GM12878 (cell line): ENCODE measurements at regions not wholly inside any gene's neighbourhood (a gene's known extent, or its start where the extent isn't known, plus 50 kb on each side); places are given as distances from the start of the nearest gene placed in this dataset.

Source experiments
- ATAC-seq: fragments of 200-7000 bp; cut with Tn5 transposase; 3 replicates; pipeline ENCODE4 v1.9.1; 2020; ENCODE audit warnings: mild to moderate bottlenecking, moderate library complexity
- BruUV-seq: library from RNA; stranded (reverse); fragments of 400-500 nt; replicated peaks from 2 replicates; lab custom pipeline; 2021; lab: Mats Ljungman, UMichigan
- CTCF ChIA-PET: fragments of 300-600 bp; sonication (Branson Sonifier 250); formaldehyde crosslinking; extraction: SDS; loops from one replicate; lab custom pipeline; 2021; ENCODE audit warnings: inconsistent platforms; lab: Yijun Ruan, JAX
- POLR2A ChIA-PET: fragments of 350-600 bp; formaldehyde crosslinking; extraction: SDS; loops from one replicate; lab custom pipeline; 2021; ENCODE audit warnings: inconsistent platforms; lab: Charles Lee
- RAD21 ChIA-PET: fragments of 300-600 bp; sonication (Branson Sonifier 250); formaldehyde crosslinking; loops from one replicate; lab custom pipeline; 2023; ENCODE audit warnings: antibody characterized with exemption; ENCODE audit not compliant: unreplicated experiment; lab: Charles Lee
- SMC1A ChIA-PET: fragments of 300-600 bp; sonication (Branson Sonifier 250); formaldehyde crosslinking; loops from one replicate; lab custom pipeline; 2023; ENCODE audit not compliant: unreplicated experiment, uncharacterized antibody; lab: Charles Lee
- DNase-seq: peaks from one replicate; pipeline ENCODE4 v3.0.0-alpha.2; 2011; ENCODE audit warnings: low read depth, low spot score
- FAIRE-seq: peaks from 3 replicates; lab custom pipeline; 2011; peaks lifted over from hg19 to GRCh38; lab: Jason Lieb, UNC
- H2AFZ ChIP-seq: 2 replicates; pipeline ENCODE4 v1.6.0; 2011; ENCODE audit warnings: low read depth, low read length, control low read depth; ENCODE audit not compliant: control insufficient read depth
- H3K27ac ChIP-seq: 2 replicates; pipeline ENCODE4 v1.5.1; 2011; ENCODE audit warnings: control low read depth; ENCODE audit not compliant: control insufficient read depth, insufficient read depth
- H3K27me3 ChIP-seq, 2 experiments: replicated peaks in 1 of 2; 2 replicates each; pipeline versions ENCODE4 v1.6.0 to v1.6.1; 2011; ENCODE audit warnings: low read length in 1 of 2; ENCODE audit not compliant: control insufficient read depth in 2 of 2, insufficient read depth in 2 of 2
- H3K36me3 ChIP-seq, 2 experiments: 2 replicates each; pipeline ENCODE4 v1.5.1; 2011; ENCODE audit warnings: low read length in 1 of 2; ENCODE audit not compliant: control insufficient read depth in 2 of 2, insufficient read depth in 2 of 2
- H3K4me1 ChIP-seq: 2 replicates; pipeline ENCODE4 v1.6.1; 2011; ENCODE audit warnings: mild to moderate bottlenecking, low read length, moderate library complexity, mixed read lengths; ENCODE audit not compliant: control insufficient read depth, insufficient read depth
- H3K4me2 ChIP-seq: 2 replicates; pipeline ENCODE4 v1.6.0; 2011; ENCODE audit warnings: control low read depth; ENCODE audit not compliant: control insufficient read depth, insufficient read depth
- H3K4me3 ChIP-seq: fragments of 200-600 bp; sonication (generic); 2 replicates; pipeline ENCODE4 v1.5.1; 2016
- H3K79me2 ChIP-seq: 2 replicates; pipeline ENCODE4 v1.6.0; 2011; ENCODE audit warnings: low read length; ENCODE audit not compliant: control insufficient read depth, insufficient read depth
- H3K9ac ChIP-seq: 2 replicates; pipeline ENCODE4 v1.8.0; 2011; ENCODE audit warnings: low read length, control low read depth, mixed read lengths; ENCODE audit not compliant: control insufficient read depth, insufficient read depth
- H3K9me3 ChIP-seq: replicated peaks from 3 replicates; pipeline ENCODE4 v1.5.1; 2011; ENCODE audit warnings: mild to moderate bottlenecking, low read length; ENCODE audit not compliant: control insufficient read depth, insufficient read depth
- H4K20me1 ChIP-seq: 2 replicates; pipeline ENCODE4 v1.6.0; 2011; ENCODE audit not compliant: control insufficient read depth, insufficient read depth
- BCLAF1 ChIP-seq: fragments of 450-650 bp; IDR thresholded peaks from 2 replicates; pipeline ENCODE4 v1.6.1; 2017; ENCODE audit warnings: antibody characterized with exemption, mild to moderate bottlenecking, moderate library complexity
- CHD1 ChIP-seq: IDR thresholded peaks from 2 replicates; pipeline ENCODE4 v1.6.1; 2012; ENCODE audit warnings: low read depth, low read length, improper control_type of control experiment
- GABPA ChIP-seq: IDR thresholded peaks from 2 replicates; pipeline ENCODE4 v1.6.1; 2014; ENCODE audit warnings: antibody characterized with exemption, low read depth, mild to moderate bottlenecking, inconsistent platforms
- HDAC2 ChIP-seq: fragments of 200-600 bp; sonication (generic); IDR thresholded peaks from 2 replicates; pipeline ENCODE4 v1.6.1; 2017
- NR2C1 ChIP-seq: fragments of 450-650 bp; IDR thresholded peaks from 2 replicates; pipeline ENCODE4 v1.6.1; 2017; ENCODE audit warnings: antibody characterized with exemption, mild to moderate bottlenecking, moderate library complexity
- POU2F2 ChIP-seq: IDR thresholded peaks from 3 replicates; pipeline ENCODE4 v1.6.1; 2011; ENCODE audit warnings: low read depth, mild to moderate bottlenecking, low read length, borderline replicate concordance
- SPI1 ChIP-seq: IDR thresholded peaks from 2 replicates; pipeline ENCODE4 v1.6.1; 2011; ENCODE audit warnings: low read depth, mild to moderate bottlenecking, low read length, moderate library complexity, borderline replicate concordance; ENCODE audit not compliant: insufficient read depth
- SRF ChIP-seq, 2 experiments: IDR thresholded peaks; 2 replicates each; pipeline ENCODE4 v1.6.1; 2011; ENCODE audit warnings: low read depth in 2 of 2, low read length in 2 of 2, mild to moderate bottlenecking in 1 of 2, moderate library complexity in 1 of 2
- ZBTB4 ChIP-seq: fragments of 450-650 bp; formaldehyde crosslinking; IDR thresholded peaks from 2 replicates; pipeline ENCODE4 v1.4.0; 2022; ENCODE audit warnings: mild to moderate bottlenecking, moderate library complexity
- WGBS: methylation state at CpG from one replicate; pipeline ENCODE4 v1.1.6; 2016; ENCODE audit warnings: low lambda C conversion rate; ENCODE audit not compliant: insufficient replicate concordance, insufficient coverage; ENCODE audit errors: missing lambda C conversion rate; 5-methylcytosine and 5-hydroxymethylcytosine counted together
- in situ Hi-C: fragments of 300-500 bp; cut with MboI; formaldehyde crosslinking; loops from 9 replicates; pipeline ENCODE4 v1.14.3; 2018; ENCODE audit warnings: mixed read lengths
- intact Hi-C: fragments of 100-400 bp; cut with micrococcal nuclease; formaldehyde crosslinking; loops from one replicate; pipeline ENCODE4 v1.14.2; 2022; ENCODE audit not compliant: unreplicated experiment

- RAD21 ChIA-PET: no interaction called here
- no peak overlapping the region for H3K27ac ChIP-seq
- 0% methylated on average over 4 of the region's 4 CpGs for WGBS
- H3K9ac ChIP-seq: no peak overlapping the region
- TF ChIP-seq CHD1: no peak
- no peak for TF ChIP-seq ZBTB4 (CRISPR knock-in tag)
- TF ChIP-seq NR2C1: no peak
- TF ChIP-seq POU2F2: no peak
- no peak for TF ChIP-seq GABPA
- no peak for TF ChIP-seq SPI1
- no peak for TF ChIP-seq HDAC2
- no peak for TF ChIP-seq BCLAF1
- TF ChIP-seq SRF (IDR thresholded peaks at IDR 0.05; ENCODE audit: low read depth in 2 of 2, low read length in 2 of 2): no peak
- TF ChIP-seq, all 136 proteins: peak for 0
- no peaks in the 10 kb centered on the region for H3K9me3 ChIP-seq
- FAIRE-seq (no peak), ATAC-seq (no peak), DNase-seq (no peak)
- BruUV-seq: no TSS peak
- ChIA-PET SMC1A (no interaction called here), CTCF (no interaction called here), POLR2A (no interaction called here)
- H2AFZ ChIP-seq: no peak overlapping the region
- no peaks in the 10 kb centered on the region for H4K20me1 ChIP-seq
- H3K36me3 ChIP-seq: no peaks in the 10 kb centered on the region
- H3K4me3 ChIP-seq: no peak overlapping the region
- in situ Hi-C loops (no loop called here), intact Hi-C loops (no loop called here)
- H3K4me1 ChIP-seq: no peaks in the 10 kb centered on the region
- H3K4me2 ChIP-seq: no peak overlapping the region
- no peaks in the 10 kb centered on the region for H3K27me3 ChIP-seq
- H3K79me2 ChIP-seq: no peaks in the 10 kb centered on the region
Measured at GRCh38 chr3:87398168-87398801, 121.9 kb upstream of the POU1F1 start.
